ENCODE measurements at regions not wholly inside any gene's neighbourhood (a gene's known extent, or its start where the extent isn't known, plus 50 kb on each side); places are given as distances from the start of the nearest gene placed in this dataset.

GRCh38 chr2:14826518-14826917 lies 194.0 kb downstream of the LRATD1 start:
- no peak overlapping the region for H3K4me3 ChIP-seq (ENCODE audit: low read depth in 2 of 2, low read length in 2 of 2)
- no peaks in the 10 kb centered on the region for H3K9me3 ChIP-seq (ENCODE audit: control insufficient read depth, insufficient read depth, low read depth, low read length)
- ChIA-PET CTCF (no interaction called here), POLR2A (no interaction called here)
- DNase-seq (ENCODE audit: low read depth, low spot score) (no peak), ATAC-seq (no peak)
- no TSS peak for BruUV-seq (replicated peaks)
- H3K36me3 ChIP-seq (ENCODE audit: control insufficient read depth, insufficient read depth, low read length), result no peaks in the 10 kb centered on the region
- H3K27me3 ChIP-seq (ENCODE audit: control insufficient read depth, insufficient read depth, low read length), result no peaks in the 10 kb centered on the region
- in situ Hi-C loops (cut with HindIII; ENCODE audit: low pct_unique_long_range_greater_than_20kb, low sequenced_read_pairs) (no loop called here), intact Hi-C loops (cut with micrococcal nuclease; ENCODE audit: unreplicated experiment) (no loop called here)
- H3K4me1 ChIP-seq (ENCODE audit: control insufficient read depth, insufficient read depth, low read length), result no peaks in the 10 kb centered on the region
- TF ChIP-seq CTCF (IDR thresholded peaks at IDR 0.05), result no peak
- no peak for TF ChIP-seq TCF7L2 (IDR thresholded peaks at IDR 0.05; ENCODE audit: low read depth, low read length)
- no peak for TF ChIP-seq POLR2AphosphoS5 (IDR thresholded peaks at IDR 0.05; ENCODE audit: low read depth, low read length)
- TF ChIP-seq, protein P1, sequence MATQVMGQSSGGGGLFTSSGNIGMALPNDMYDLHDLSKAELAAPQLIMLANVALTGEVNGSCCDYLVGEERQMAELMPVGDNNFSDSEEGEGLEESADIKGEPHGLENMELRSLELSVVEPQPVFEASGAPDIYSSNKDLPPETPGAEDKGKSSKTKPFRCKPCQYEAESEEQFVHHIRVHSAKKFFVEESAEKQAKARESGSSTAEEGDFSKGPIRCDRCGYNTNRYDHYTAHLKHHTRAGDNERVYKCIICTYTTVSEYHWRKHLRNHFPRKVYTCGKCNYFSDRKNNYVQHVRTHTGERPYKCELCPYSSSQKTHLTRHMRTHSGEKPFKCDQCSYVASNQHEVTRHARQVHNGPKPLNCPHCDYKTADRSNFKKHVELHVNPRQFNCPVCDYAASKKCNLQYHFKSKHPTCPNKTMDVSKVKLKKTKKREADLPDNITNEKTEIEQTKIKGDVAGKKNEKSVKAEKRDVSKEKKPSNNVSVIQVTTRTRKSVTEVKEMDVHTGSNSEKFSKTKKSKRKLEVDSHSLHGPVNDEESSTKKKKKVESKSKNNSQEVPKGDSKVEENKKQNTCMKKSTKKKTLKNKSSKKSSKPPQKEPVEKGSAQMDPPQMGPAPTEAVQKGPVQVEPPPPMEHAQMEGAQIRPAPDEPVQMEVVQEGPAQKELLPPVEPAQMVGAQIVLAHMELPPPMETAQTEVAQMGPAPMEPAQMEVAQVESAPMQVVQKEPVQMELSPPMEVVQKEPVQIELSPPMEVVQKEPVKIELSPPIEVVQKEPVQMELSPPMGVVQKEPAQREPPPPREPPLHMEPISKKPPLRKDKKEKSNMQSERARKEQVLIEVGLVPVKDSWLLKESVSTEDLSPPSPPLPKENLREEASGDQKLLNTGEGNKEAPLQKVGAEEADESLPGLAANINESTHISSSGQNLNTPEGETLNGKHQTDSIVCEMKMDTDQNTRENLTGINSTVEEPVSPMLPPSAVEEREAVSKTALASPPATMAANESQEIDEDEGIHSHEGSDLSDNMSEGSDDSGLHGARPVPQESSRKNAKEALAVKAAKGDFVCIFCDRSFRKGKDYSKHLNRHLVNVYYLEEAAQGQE (IDR thresholded peaks at IDR 0.05; ENCODE audit: insufficient read depth in 1 of 2, low read depth in 2 of 2, low read length in 1 of 2), result no peak
- no peak for TF ChIP-seq SIN3A (IDR thresholded peaks at IDR 0.05; ENCODE audit: borderline replicate concordance, insufficient read depth, low read depth, low read length)
- H3K27ac ChIP-seq (ENCODE audit: low read length), result no peak overlapping the region

GRCh38 chr2:14827226-14828023 lies 194.9 kb downstream of the LRATD1 start:
- in situ Hi-C loops (cut with HindIII; ENCODE audit: low pct_unique_long_range_greater_than_20kb, low sequenced_read_pairs), result no loop called here
- Histone ChIP-seq H3K27me3 (ENCODE audit: control insufficient read depth, insufficient read depth, low read length) (no peaks in the 10 kb centered on the region), H3K4me1 (ENCODE audit: control insufficient read depth, insufficient read depth, low read length) (no peaks in the 10 kb centered on the region), H3K36me3 (ENCODE audit: control insufficient read depth, insufficient read depth, low read length) (no peaks in the 10 kb centered on the region), H3K27ac (ENCODE audit: low read length) (no peak overlapping the region), H3K9me3 (ENCODE audit: control insufficient read depth, insufficient read depth, low read depth, low read length) (no peaks in the 10 kb centered on the region), H3K4me3 (ENCODE audit: low read depth in 2 of 2, low read length in 2 of 2) (no peak overlapping the region)
- BruUV-seq (replicated peaks), result no TSS peak
- intact Hi-C loops (cut with micrococcal nuclease; ENCODE audit: unreplicated experiment), result no loop called here
- ChIA-PET CTCF (no interaction called here), POLR2A (no interaction called here)
- no peak for ATAC-seq
- TF ChIP-seq TCF7L2 (IDR thresholded peaks at IDR 0.05; ENCODE audit: low read depth, low read length) (no peak), POLR2AphosphoS5 (IDR thresholded peaks at IDR 0.05; ENCODE audit: low read depth, low read length) (no peak), SIN3A (IDR thresholded peaks at IDR 0.05; ENCODE audit: borderline replicate concordance, insufficient read depth, low read depth, low read length) (no peak), CTCF (IDR thresholded peaks at IDR 0.05) (no peak)
- TF ChIP-seq, protein P1 (IDR thresholded peaks at IDR 0.05; ENCODE audit: insufficient read depth in 1 of 2, low read depth in 2 of 2, low read length in 1 of 2), result no peak
- no peak for DNase-seq (ENCODE audit: low read depth, low spot score)

Measured in Panc1 (cell line).